ENCODE measurements at regions not wholly inside any gene's neighbourhood (a gene's known extent, or its start where the extent isn't known, plus 50 kb on each side); places are given as distances from the start of the nearest gene placed in this dataset.

DNA sequence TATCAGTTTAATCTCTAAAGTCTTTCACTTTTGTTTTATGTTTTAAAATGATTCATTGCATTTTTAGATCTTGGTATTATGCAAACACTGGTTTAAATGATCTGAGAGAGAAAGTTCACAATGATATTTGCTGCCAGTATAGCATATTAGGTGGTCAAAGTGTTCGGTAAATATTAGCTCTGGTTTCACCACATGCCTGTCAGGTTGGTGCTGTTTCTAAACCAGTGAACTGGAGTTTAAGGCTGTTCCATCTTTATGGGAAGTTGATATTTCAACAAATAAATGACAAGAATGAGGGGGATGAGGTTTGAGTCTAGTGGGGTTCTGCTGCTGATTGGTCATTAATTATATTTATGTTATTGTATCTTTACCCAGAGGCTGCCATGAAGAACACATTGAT is 436.4 kb downstream of the DCDC2C start:
- peaks cover 8% of the 10 kb centered on the region; the same call in 1 of the 2 replicates for H3K9me3 ChIP-seq (ENCODE audit: low read length)
- no TSS peak for BruUV-seq (replicated peaks)
- 2% methylated on average over 1 of the region's 1 CpG for WGBS (ENCODE audit: low lambda C conversion rate)
- H3K4me2 ChIP-seq (ENCODE audit: low read depth, low read length): no peak overlapping the region
- H3K27me3 ChIP-seq (ENCODE audit: control insufficient read depth in 1 of 2, insufficient read depth in 2 of 2, low read length in 2 of 2): no peaks in the 10 kb centered on the region
- no peak overlapping the region for H3K27ac ChIP-seq (ENCODE audit: extremely low read length, insufficient read depth, low read length)
- H3K9ac ChIP-seq (ENCODE audit: insufficient read depth, low read depth, low read length): no peak overlapping the region
- TF ChIP-seq JARID2 (CRISPR knock-in tag; IDR thresholded peaks at IDR 0.05; ENCODE audit: insufficient replicate concordance) (no peak), RBAK (CRISPR knock-in tag; IDR thresholded peaks at IDR 0.05) (no peak), ZNF12 (CRISPR knock-in tag; IDR thresholded peaks at IDR 0.05) (no peak), YEATS4 (CRISPR knock-in tag; IDR thresholded peaks at IDR 0.05; ENCODE audit: borderline replicate concordance) (no peak), ZNF598 (CRISPR knock-in tag; IDR thresholded peaks at IDR 0.05; ENCODE audit: borderline replicate concordance) (no peak), ZNF292 (CRISPR knock-in tag; IDR thresholded peaks at IDR 0.05; ENCODE audit: borderline replicate concordance, low read depth) (no peak), KAT7 (CRISPR knock-in tag; IDR thresholded peaks at IDR 0.05; ENCODE audit: borderline replicate concordance) (no peak), ZSCAN9 (CRISPR knock-in tag; IDR thresholded peaks at IDR 0.05; ENCODE audit: borderline replicate concordance) (no peak), PLRG1 (conservative IDR thresholded peaks at IDR 0.05) (no peak), ZNF589 (CRISPR knock-in tag; conservative IDR thresholded peaks at IDR 0.05) (no peak), TBL1XR1 (IDR thresholded peaks at IDR 0.05; ENCODE audit: borderline replicate concordance, low read length, partially characterized antibody) (no peak), ZNF260 (CRISPR knock-in tag; IDR thresholded peaks at IDR 0.05; ENCODE audit: borderline replicate concordance, low read depth) (no peak)
- TF ChIP-seq, protein P1, sequence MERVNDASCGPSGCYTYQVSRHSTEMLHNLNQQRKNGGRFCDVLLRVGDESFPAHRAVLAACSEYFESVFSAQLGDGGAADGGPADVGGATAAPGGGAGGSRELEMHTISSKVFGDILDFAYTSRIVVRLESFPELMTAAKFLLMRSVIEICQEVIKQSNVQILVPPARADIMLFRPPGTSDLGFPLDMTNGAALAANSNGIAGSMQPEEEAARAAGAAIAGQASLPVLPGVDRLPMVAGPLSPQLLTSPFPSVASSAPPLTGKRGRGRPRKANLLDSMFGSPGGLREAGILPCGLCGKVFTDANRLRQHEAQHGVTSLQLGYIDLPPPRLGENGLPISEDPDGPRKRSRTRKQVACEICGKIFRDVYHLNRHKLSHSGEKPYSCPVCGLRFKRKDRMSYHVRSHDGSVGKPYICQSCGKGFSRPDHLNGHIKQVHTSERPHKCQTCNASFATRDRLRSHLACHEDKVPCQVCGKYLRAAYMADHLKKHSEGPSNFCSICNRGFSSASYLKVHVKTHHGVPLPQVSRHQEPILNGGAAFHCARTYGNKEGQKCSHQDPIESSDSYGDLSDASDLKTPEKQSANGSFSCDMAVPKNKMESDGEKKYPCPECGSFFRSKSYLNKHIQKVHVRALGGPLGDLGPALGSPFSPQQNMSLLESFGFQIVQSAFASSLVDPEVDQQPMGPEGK (CRISPR knock-in tag; IDR thresholded peaks at IDR 0.05): no peak
- TF ChIP-seq, protein P2, sequence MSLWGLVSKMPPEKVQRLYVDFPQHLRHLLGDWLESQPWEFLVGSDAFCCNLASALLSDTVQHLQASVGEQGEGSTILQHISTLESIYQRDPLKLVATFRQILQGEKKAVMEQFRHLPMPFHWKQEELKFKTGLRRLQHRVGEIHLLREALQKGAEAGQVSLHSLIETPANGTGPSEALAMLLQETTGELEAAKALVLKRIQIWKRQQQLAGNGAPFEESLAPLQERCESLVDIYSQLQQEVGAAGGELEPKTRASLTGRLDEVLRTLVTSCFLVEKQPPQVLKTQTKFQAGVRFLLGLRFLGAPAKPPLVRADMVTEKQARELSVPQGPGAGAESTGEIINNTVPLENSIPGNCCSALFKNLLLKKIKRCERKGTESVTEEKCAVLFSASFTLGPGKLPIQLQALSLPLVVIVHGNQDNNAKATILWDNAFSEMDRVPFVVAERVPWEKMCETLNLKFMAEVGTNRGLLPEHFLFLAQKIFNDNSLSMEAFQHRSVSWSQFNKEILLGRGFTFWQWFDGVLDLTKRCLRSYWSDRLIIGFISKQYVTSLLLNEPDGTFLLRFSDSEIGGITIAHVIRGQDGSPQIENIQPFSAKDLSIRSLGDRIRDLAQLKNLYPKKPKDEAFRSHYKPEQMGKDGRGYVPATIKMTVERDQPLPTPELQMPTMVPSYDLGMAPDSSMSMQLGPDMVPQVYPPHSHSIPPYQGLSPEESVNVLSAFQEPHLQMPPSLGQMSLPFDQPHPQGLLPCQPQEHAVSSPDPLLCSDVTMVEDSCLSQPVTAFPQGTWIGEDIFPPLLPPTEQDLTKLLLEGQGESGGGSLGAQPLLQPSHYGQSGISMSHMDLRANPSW (CRISPR knock-in tag; IDR thresholded peaks at IDR 0.05; ENCODE audit: borderline replicate concordance): no peak
- TF ChIP-seq, protein P3, sequence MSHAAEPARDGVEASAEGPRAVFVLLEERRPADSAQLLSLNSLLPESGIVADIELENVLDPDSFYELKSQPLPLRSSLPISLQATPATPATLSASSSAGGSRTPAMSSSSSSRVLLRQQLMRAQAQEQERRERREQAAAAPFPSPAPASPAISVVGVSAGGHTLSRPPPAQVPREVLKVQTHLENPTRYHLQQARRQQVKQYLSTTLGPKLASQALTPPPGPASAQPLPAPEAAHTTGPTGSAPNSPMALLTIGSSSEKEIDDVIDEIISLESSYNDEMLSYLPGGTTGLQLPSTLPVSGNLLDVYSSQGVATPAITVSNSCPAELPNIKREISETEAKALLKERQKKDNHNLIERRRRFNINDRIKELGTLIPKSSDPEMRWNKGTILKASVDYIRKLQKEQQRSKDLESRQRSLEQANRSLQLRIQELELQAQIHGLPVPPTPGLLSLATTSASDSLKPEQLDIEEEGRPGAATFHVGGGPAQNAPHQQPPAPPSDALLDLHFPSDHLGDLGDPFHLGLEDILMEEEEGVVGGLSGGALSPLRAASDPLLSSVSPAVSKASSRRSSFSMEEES (CRISPR knock-in tag; IDR thresholded peaks at IDR 0.05): no peak
- in situ Hi-C loops (cut with HindIII; ENCODE audit: extremely low pct_ligation_motif_present, low pct_unique_long_range_greater_than_20kb): no loop called here
- no peaks in the 10 kb centered on the region for H3K36me3 ChIP-seq (replicated peaks in 1 of 2; ENCODE audit: control insufficient read depth in 1 of 2, insufficient read depth in 2 of 2, low read length in 2 of 2)
- H3K4me3 ChIP-seq (replicated peaks in 1 of 3; ENCODE audit: insufficient read depth in 1 of 3, low read depth in 2 of 3, low read length in 3 of 3): no peak overlapping the region
- DNase-seq (ENCODE audit: low spot score) (no peak), ATAC-seq (no peak; the same call in 2 of the 3 replicates), FAIRE-seq (no peak)
- no peaks in the 10 kb centered on the region for H4K20me1 ChIP-seq (ENCODE audit: insufficient read depth, low read length)
- H3K79me2 ChIP-seq (ENCODE audit: insufficient read depth, low read length): no peaks in the 10 kb centered on the region
- ChIA-PET POLR2A (no interaction called here), CTCF (ENCODE audit: low intra/inter-chr PET ratio, low total read pairs) (no interaction called here)
- no peaks in the 10 kb centered on the region for H3K4me1 ChIP-seq (ENCODE audit: insufficient read depth, low read length)
- intact Hi-C loops (cut with micrococcal nuclease; ENCODE audit: unreplicated experiment): no loop called here
- H2AFZ ChIP-seq (ENCODE audit: low read length): no peak overlapping the region
